CD14-positive monocyte (primary cell): ENCODE measurements at regions not wholly inside any gene's neighbourhood (a gene's known extent, or its start where the extent isn't known, plus 50 kb on each side); places are given as distances from the start of the nearest gene placed in this dataset.

Source experiments
- DNase-seq, 3 donors: peaks; one replicate each; pipeline ENCODE4 v3.0.0-alpha.2; 2011 to 2022
- H2AFZ ChIP-seq: 2 replicates; pipeline ENCODE4 v1.6.0; 2012; ENCODE audit warnings: mild to moderate bottlenecking, low read depth, low read length, inconsistent platforms; ENCODE audit not compliant: insufficient read depth, poor library complexity, severe bottlenecking
- H3K27ac ChIP-seq, 2 donors: 1 replicate in 1 of 2; 2 replicates in 1 of 2; pipeline ENCODE4 v1.5.1; 2012 to 2013; ENCODE audit warnings: low read length in 2 of 2, control low read depth in 1 of 2, inconsistent platforms in 1 of 2, low read depth in 1 of 2, mild to moderate bottlenecking in 1 of 2
- H3K27me3 ChIP-seq, 2 donors: one replicate each; pipeline versions ENCODE4 v1.6.0 to v1.6.1; 2011 to 2013; ENCODE audit warnings: low read length in 2 of 2; ENCODE audit not compliant: control insufficient read depth in 2 of 2, insufficient read depth in 2 of 2
- H3K36me3 ChIP-seq, 2 donors: replicated peaks in 1 of 2; 1 replicate in 1 of 2; 2 replicates in 1 of 2; pipeline versions ENCODE4 v1.5.1 to v1.6.1; 2012 to 2013; ENCODE audit warnings: low read length in 2 of 2, control low read depth in 1 of 2, inconsistent platforms in 1 of 2, mild to moderate bottlenecking in 1 of 2; ENCODE audit not compliant: insufficient read depth in 2 of 2, control insufficient read depth in 1 of 2
- H3K4me1 ChIP-seq, 2 donors: 1 replicate in 1 of 2; 2 replicates in 1 of 2; pipeline versions ENCODE4 v1.5.1 to v1.6.1; 2012 to 2013; ENCODE audit warnings: low read length in 2 of 2, control low read depth in 1 of 2, inconsistent platforms in 1 of 2, mild to moderate bottlenecking in 1 of 2, moderate library complexity in 1 of 2; ENCODE audit not compliant: insufficient read depth in 2 of 2, control insufficient read depth in 1 of 2
- H3K4me2 ChIP-seq: replicated peaks from 2 replicates; pipeline ENCODE3; 2012; ENCODE audit warnings: low read length, moderate library complexity, mild to moderate bottlenecking; ENCODE audit not compliant: poor library complexity, severe bottlenecking; ENCODE audit errors: extremely low read depth
- H3K4me3 ChIP-seq, 3 experiments: fragments of 200-600 bp in 1 of 3; sonication (generic) in 1 of 3; replicated peaks in 1 of 3; 1 replicate in 2 of 3; 2 replicates in 1 of 3; pipeline ENCODE4 v1.5.1; 2011 to 2013; ENCODE audit warnings: low read length in 3 of 3, mild to moderate bottlenecking in 3 of 3, control low read depth in 2 of 3, low read depth in 2 of 3, inconsistent platforms in 1 of 3, moderate library complexity in 1 of 3
- H3K79me2 ChIP-seq: 2 replicates; pipeline ENCODE4 v1.6.0; 2012; ENCODE audit warnings: mild to moderate bottlenecking, control low read depth, inconsistent platforms, low read length, moderate library complexity; ENCODE audit not compliant: insufficient read depth
- H3K9ac ChIP-seq: 2 replicates; pipeline ENCODE4 v1.6.0; 2017; ENCODE audit warnings: low read length, mild to moderate bottlenecking; ENCODE audit not compliant: insufficient read depth, poor library complexity, severe bottlenecking
- H3K9me3 ChIP-seq, 2 donors: replicated peaks in 1 of 2; 1 replicate in 1 of 2; 2 replicates in 1 of 2; pipeline versions ENCODE4 v1.5.1 to v1.6.1; 2012 to 2013; ENCODE audit warnings: low read length in 2 of 2, control low read depth in 1 of 2; ENCODE audit not compliant: control insufficient read depth in 1 of 2, insufficient read depth in 1 of 2
- H4K20me1 ChIP-seq: 2 replicates; pipeline ENCODE4 v1.6.0; 2012; ENCODE audit warnings: mild to moderate bottlenecking, low read length, control low read depth, moderate library complexity; ENCODE audit not compliant: insufficient read depth
- H3K27ac Mint-ChIP-seq, 7 donors: one replicate each; pipeline ENCODE4 v1.8.0; 2020; ENCODE audit warnings: mild to moderate bottlenecking in 7 of 7, mixed read lengths in 7 of 7, moderate library complexity in 6 of 7, inconsistent platforms in 2 of 7
- H3K27me3 Mint-ChIP-seq, 3 donors: one replicate each; pipeline ENCODE4 v1.8.0; 2021 to 2022; ENCODE audit warnings: low read depth in 3 of 3, mild to moderate bottlenecking in 3 of 3, mixed read lengths in 3 of 3, moderate library complexity in 3 of 3, inconsistent platforms in 1 of 3
- H3K36me3 Mint-ChIP-seq, 2 donors: one replicate each; pipeline ENCODE4 v1.8.0; 2020; ENCODE audit warnings: mixed read lengths in 2 of 2, inconsistent platforms in 1 of 2, mild to moderate bottlenecking in 1 of 2
- H3K4me1 Mint-ChIP-seq: one replicate; pipeline ENCODE4 v1.8.0; 2020; ENCODE audit warnings: mild to moderate bottlenecking, mixed read lengths
- H3K4me3 Mint-ChIP-seq, 2 donors: one replicate each; pipeline ENCODE4 v1.8.0; 2020; ENCODE audit warnings: mild to moderate bottlenecking in 2 of 2, mixed read lengths in 2 of 2, moderate library complexity in 1 of 2
- H3K9me3 Mint-ChIP-seq, 7 donors: one replicate each; pipeline ENCODE4 v1.8.0; 2020 to 2022; ENCODE audit warnings: mixed read lengths in 7 of 7, mild to moderate bottlenecking in 6 of 7, moderate library complexity in 6 of 7, inconsistent platforms in 2 of 7
- WGBS: methylation state at CpG from one replicate; pipeline ENCODE4 v1.1.5; 2013; ENCODE audit warnings: missing lambda C conversion rate; ENCODE audit not compliant: insufficient coverage; 5-methylcytosine and 5-hydroxymethylcytosine counted together
- intact Hi-C, 2 donors: fragments of 100-400 bp; cut with micrococcal nuclease; formaldehyde crosslinking; loops; one replicate each; pipeline versions ENCODE4 v1.15.0 to v1.15.1; 2023
- TF ChIP-seq, protein P1 (sequence below): fragments of 200-600 bp; IDR thresholded peaks from one replicate; pipeline ENCODE4 v1.8.0; 2022; ENCODE audit warnings: antibody characterized with exemption, mild to moderate bottlenecking

DNA sequence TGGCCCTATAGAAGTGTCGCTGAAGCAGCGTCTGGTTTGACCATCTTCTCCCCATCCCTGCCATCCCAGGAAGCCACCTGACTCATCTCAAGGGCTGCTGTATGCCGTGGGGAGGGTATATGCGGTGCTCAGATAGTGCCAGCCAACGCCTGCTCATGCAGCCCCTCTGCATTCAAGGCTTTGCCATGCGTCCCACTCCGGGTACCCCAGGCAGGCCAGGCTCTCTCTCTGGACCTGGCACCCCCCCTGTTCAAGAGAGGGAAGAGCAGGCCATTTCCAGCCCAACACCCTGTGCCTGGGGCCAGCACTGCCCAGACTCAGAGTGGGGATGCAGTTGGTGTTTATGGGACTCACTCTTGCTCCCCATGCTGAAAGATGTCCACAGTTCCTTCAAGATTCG, 130.0 kb downstream of the GLI2 start:
- Mint-ChIP-seq H3K9me3 (peaks cover 0 to 4% (median 0%) of the 10 kb centered on the region in 7 donors), H3K36me3 (no peaks in the 10 kb centered on the region), H3K27ac (no peak overlapping the region), H3K4me3 (no peak overlapping the region), H3K27me3 (peaks cover 32 to 44% (median 37%) of the 10 kb centered on the region in 3 donors), H3K4me1 (no peaks in the 10 kb centered on the region)
- TF ChIP-seq, protein P1, sequence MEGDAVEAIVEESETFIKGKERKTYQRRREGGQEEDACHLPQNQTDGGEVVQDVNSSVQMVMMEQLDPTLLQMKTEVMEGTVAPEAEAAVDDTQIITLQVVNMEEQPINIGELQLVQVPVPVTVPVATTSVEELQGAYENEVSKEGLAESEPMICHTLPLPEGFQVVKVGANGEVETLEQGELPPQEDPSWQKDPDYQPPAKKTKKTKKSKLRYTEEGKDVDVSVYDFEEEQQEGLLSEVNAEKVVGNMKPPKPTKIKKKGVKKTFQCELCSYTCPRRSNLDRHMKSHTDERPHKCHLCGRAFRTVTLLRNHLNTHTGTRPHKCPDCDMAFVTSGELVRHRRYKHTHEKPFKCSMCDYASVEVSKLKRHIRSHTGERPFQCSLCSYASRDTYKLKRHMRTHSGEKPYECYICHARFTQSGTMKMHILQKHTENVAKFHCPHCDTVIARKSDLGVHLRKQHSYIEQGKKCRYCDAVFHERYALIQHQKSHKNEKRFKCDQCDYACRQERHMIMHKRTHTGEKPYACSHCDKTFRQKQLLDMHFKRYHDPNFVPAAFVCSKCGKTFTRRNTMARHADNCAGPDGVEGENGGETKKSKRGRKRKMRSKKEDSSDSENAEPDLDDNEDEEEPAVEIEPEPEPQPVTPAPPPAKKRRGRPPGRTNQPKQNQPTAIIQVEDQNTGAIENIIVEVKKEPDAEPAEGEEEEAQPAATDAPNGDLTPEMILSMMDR, result no peak
- Histone ChIP-seq H2AFZ (no peak overlapping the region), H3K27me3 (peaks cover 9 to 30% of the 10 kb centered on the region in 2 donors), H4K20me1 (no peaks in the 10 kb centered on the region), H3K4me2 (no peak overlapping the region), H3K9ac (no peak overlapping the region), H3K79me2 (no peaks in the 10 kb centered on the region), H3K4me3 (no peak overlapping the region), H3K27ac (no peak overlapping the region), H3K36me3 (no peaks in the 10 kb centered on the region), H3K4me1 (no peaks in the 10 kb centered on the region), H3K9me3 (no peaks in the 10 kb centered on the region)
- no peak for DNase-seq
- 92% methylated on average over 7 of the region's 8 CpGs for WGBS
- intact Hi-C loops, result no loop called here

- no peak overlapping the region for H3K4me3 Mint-ChIP-seq
- Histone ChIP-seq H3K4me2 (no peak overlapping the region), H3K4me3 (no peak overlapping the region), H3K9ac (no peak overlapping the region), H3K79me2 (no peaks in the 10 kb centered on the region), H4K20me1 (no peaks in the 10 kb centered on the region), H3K9me3 (no peaks in the 10 kb centered on the region), H3K4me1 (no peaks in the 10 kb centered on the region), H2AFZ (no peak overlapping the region), H3K27ac (no peak overlapping the region), H3K27me3 (peaks cover 9 to 30% of the 10 kb centered on the region in 2 donors), H3K36me3 (no peaks in the 10 kb centered on the region)
- TF ChIP-seq, protein P1, result no peak
- H3K4me1 Mint-ChIP-seq, result no peaks in the 10 kb centered on the region
- no peak overlapping the region for H3K27ac Mint-ChIP-seq
- intact Hi-C loops, result no loop called here
- WGBS, result 93% methylated on average over 5 of the region's 7 CpGs
- peaks cover 32 to 44% (median 37%) of the 10 kb centered on the region in 3 donors for H3K27me3 Mint-ChIP-seq
- peaks cover 0 to 4% (median 0%) of the 10 kb centered on the region in 7 donors for H3K9me3 Mint-ChIP-seq
- no peak for DNase-seq
- no peaks in the 10 kb centered on the region for H3K36me3 Mint-ChIP-seq
These were observed 130.4 kb downstream of the GLI2 start for GRCh38 chr2:120866071-120866470.
